ENCODE measurements at regions not wholly inside any gene's neighbourhood (a gene's known extent, or its start where the extent isn't known, plus 50 kb on each side); places are given as distances from the start of the nearest gene placed in this dataset.

GRCh38 chr7:155992974-155993373 is 180.7 kb upstream of the SHH start:
- no peak for DNase-seq (ENCODE audit: low read depth)

GRCh38 chr7:155992538-155992937 is 180.3 kb upstream of the SHH start:
- DNase-seq (ENCODE audit: low read depth) = no peak

GRCh38 chr7:155992107-155992506 is 179.8 kb upstream of the SHH start:
- DNase-seq (ENCODE audit: low read depth) = no peak

GRCh38 chr7:155991470-155991869 is 179.2 kb upstream of the SHH start:
- DNase-seq (ENCODE audit: low read depth) = no peak

- DNase-seq (ENCODE audit: low read depth) = no peak
Observed at GRCh38 chr7:155988416-155988815, 176.2 kb upstream of the SHH start.

GRCh38 chr7:155987681-155988235 is 175.5 kb upstream of the SHH start:
- DNase-seq (ENCODE audit: low read depth) = no peak

- no peak for DNase-seq (ENCODE audit: low read depth)
Observed at GRCh38 chr7:155986497-155987160, 174.4 kb upstream of the SHH start.

GRCh38 chr7:155985518-155986250 is 173.4 kb upstream of the SHH start:
- no peak for DNase-seq (ENCODE audit: low read depth)

- DNase-seq (ENCODE audit: low read depth) = no peak
Observed at GRCh38 chr7:155984609-155985405, 172.5 kb upstream of the SHH start.

GRCh38 chr7:155984028-155984580 is 171.8 kb upstream of the SHH start:
- no peak for DNase-seq (ENCODE audit: low read depth)

- DNase-seq (ENCODE audit: low read depth) = no peak
Observed at GRCh38 chr7:155983176-155983815, 171.0 kb upstream of the SHH start.

- no peak for DNase-seq (ENCODE audit: low read depth)
Observed at GRCh38 chr7:155981703-155982102, 169.4 kb upstream of the SHH start.

GRCh38 chr7:155980841-155981240 is 168.6 kb upstream of the SHH start:
- no peak for DNase-seq (ENCODE audit: low read depth)

GRCh38 chr7:155979994-155980393 is 167.7 kb upstream of the SHH start:
- no peak for DNase-seq (ENCODE audit: low read depth)

- DNase-seq (ENCODE audit: low read depth) = no peak
Observed at GRCh38 chr7:155979566-155979965, 167.3 kb upstream of the SHH start.

- DNase-seq (ENCODE audit: low read depth) = no peak
Observed at GRCh38 chr7:155975490-155975889, 163.2 kb upstream of the SHH start.

- DNase-seq (ENCODE audit: low read depth) = no peak
Observed at GRCh38 chr7:155974186-155974897, 162.1 kb upstream of the SHH start.

- DNase-seq (ENCODE audit: low read depth) = no peak
Observed at GRCh38 chr7:155973451-155973997, 161.3 kb upstream of the SHH start.

GRCh38 chr7:155972651-155973390 is 160.6 kb upstream of the SHH start:
- no peak for DNase-seq (ENCODE audit: low read depth)

GRCh38 chr7:155972247-155972646 is 160.0 kb upstream of the SHH start:
- no peak for DNase-seq (ENCODE audit: low read depth)
